Panc1 (cell line): ENCODE measurements at regions not wholly inside any gene's neighbourhood (a gene's known extent, or its start where the extent isn't known, plus 50 kb on each side); places are given as distances from the start of the nearest gene placed in this dataset.

Source experiments
- CTCF ChIP-seq: fragments of 450-650 bp; IDR thresholded peaks from 2 replicates; pipeline ENCODE4 v1.5.1; 2017; ENCODE audit warnings: mild to moderate bottlenecking
- POLR2AphosphoS5 ChIP-seq: IDR thresholded peaks from 2 replicates; pipeline ENCODE4 v1.6.1; 2012; ENCODE audit warnings: mild to moderate bottlenecking, low read depth, low read length, moderate library complexity
- REST ChIP-seq, 2 experiments: IDR thresholded peaks; 2 replicates each; pipeline ENCODE4 v1.6.1; 2011 to 2012; ENCODE audit warnings: low read depth in 2 of 2, control low read depth in 1 of 2, low read length in 1 of 2, mild to moderate bottlenecking in 1 of 2, moderate library complexity in 1 of 2; ENCODE audit not compliant: insufficient read depth in 1 of 2

GRCh38 chr5:170439944-170440269 is 50.7 kb upstream of the KCNMB1 start:
- TF ChIP-seq POLR2AphosphoS5 (no peak), CTCF (no peak), REST (IDR thresholded peaks at IDR 0.05; ENCODE audit: insufficient read depth in 1 of 2, low read depth in 2 of 2, low read length in 1 of 2) (no peak)
